GM19467 (cell line): ENCODE measurements at regions not wholly inside any gene's neighbourhood (a gene's known extent, or its start where the extent isn't known, plus 50 kb on each side); places are given as distances from the start of the nearest gene placed in this dataset.

Experiments
- ATAC-seq: cut with Tn5 transposase; IDR thresholded peaks from one replicate; pipeline ENCODE4 v1.9.1; 2021; ENCODE audit warnings: mild to moderate bottlenecking, moderate library complexity; ENCODE audit not compliant: unreplicated experiment

DNA sequence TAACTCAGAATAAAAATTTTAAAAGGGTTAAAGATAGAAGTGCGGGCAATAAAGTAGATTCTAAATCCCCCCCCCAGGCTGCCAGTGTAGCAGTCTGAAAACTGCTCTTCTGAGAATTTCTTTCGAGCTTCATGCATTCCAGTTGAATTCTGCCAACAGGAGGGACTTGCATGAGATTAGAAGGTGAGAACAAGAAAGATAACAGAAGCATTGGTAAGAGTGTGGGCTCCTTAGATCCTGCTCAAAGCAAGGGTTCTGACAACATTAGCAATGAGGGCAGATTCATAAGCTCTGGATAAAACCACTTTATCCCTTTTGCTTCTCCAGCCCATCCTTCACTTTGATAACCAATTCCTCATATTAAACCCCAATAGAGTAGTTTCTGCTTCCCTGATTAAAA, 235.9 kb upstream of the CDH6 start:
- no peak for ATAC-seq

DNA sequence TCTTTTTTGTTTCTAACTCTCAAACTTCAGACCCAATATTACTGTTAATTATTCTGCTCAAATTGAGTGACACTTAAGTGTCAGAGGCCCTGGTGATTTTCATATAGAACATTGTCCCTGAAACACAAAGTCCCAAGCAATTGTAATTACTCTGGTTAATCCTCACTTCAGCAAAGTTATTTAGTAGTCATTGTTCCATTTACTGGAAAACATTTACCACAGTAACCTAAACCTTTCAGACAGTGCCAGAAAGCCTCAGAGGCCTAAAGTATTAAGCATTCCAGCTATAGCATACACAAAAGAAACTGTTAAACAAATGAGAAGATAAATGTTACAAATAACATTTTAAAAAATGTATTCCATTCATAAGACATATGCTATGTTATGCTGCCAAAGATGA, 237.2 kb upstream of the CDH6 start:
- ATAC-seq: no peak

DNA sequence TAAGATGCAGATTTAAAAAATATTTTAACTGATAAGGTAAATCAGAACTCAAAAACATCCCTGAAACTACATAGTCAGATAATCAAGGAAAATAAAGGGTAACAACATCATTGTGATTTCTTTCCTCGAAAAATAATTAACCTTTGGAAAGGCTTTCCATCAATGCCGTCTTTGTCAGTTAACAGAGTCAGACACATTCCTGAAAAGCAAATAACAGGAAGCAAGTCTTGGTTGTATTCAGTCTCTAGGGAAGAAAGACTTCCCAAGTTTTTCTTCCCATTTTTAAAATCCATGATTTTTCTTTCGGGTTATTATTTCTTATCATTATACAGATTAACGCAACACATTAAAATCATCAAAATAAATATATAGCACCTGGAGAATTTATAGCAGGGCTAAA, 256.4 kb upstream of the CDH6 start:
- ATAC-seq: no peak

DNA sequence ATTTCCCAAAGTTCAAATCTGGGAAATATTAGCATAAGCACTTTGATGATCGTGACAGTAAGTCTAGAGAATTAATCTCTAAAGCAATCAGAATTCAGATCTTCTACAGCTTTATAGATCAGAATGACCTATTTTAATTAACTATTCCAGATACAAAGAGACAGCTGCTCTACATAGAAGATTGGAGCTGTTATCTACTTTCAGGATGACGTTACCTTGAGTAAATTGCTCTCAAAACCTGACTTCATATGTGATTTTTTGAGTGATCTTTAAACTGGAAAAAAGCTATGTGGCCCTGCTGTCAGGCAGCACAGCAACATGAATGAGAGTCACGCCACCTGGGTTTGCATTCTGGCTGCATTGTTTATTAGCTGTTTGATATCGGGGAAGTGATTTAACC, 259.9 kb upstream of the CDH6 start:
- ATAC-seq: no peak

DNA sequence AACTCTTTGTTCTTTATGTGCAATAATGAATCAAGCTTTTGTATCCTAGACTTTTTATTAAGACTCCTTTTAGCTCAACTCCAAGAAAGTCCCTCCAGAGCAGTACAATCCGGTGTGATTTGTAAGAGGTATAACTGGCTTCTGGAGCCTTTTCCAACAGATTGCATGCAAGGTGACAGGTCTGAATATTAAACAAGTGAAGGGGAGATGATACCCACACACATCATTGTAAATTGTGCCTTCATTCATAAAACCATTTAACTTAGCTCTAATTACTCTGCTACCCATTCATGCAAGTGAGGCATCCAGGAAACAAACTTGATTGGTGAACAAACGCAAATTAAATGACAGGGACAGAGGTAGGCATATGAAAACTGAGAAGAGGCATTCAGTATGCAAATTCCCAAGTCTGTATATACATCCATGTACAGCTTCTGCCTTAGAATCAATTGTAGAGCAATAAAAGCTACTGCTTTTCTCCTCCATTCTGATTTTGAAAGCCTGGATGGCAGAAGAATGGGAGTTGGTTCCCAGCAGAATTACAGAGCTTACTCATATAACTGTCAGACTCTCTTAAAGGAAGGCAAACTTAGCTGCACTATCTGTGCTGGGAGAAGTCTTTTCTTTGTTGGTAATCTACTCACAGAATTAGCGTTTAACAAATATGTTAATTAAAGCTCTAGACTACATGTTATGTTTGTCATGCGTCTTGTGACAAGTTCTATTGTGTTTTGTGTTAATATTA, 261.0 kb upstream of the CDH6 start:
- no peak for ATAC-seq

DNA sequence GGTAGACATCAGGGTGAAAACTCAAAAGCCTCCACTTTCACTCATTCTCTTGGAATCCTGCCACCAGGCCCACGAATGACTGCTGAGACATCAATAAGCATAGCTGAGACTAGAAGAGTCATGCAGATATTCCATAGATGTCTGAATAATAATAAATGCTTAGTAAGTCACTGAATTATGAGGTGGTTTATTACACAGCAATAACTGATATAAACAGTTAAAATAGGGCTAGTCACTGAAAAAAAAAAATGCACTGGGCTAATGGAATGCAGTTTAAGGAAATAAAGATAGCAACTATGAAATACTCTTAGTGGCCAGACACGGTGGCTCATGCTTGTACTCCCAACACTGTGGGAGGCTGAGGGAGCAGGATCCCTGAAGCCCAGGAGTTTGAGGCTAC, 262.8 kb upstream of the CDH6 start:
- ATAC-seq: no peak

DNA sequence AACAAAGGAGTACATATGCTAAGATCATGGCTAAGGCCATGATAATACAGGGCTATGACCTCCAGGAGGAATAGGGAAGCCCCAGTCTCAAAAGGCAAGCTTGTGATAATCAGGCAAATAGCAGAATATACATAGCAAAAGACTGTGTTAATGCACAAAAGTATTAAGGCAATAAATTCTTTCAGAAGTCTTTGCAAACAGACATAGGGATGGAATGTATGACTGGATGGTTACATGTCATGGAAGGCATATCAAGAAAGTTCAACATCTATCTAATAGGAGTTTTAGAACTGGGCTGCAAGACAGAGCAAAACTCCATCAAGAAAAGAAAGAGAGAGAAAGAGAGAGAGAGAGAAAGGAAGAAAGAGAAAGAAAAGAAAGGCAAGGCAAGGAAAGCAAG, 264.5 kb upstream of the CDH6 start:
- ATAC-seq: no peak

DNA sequence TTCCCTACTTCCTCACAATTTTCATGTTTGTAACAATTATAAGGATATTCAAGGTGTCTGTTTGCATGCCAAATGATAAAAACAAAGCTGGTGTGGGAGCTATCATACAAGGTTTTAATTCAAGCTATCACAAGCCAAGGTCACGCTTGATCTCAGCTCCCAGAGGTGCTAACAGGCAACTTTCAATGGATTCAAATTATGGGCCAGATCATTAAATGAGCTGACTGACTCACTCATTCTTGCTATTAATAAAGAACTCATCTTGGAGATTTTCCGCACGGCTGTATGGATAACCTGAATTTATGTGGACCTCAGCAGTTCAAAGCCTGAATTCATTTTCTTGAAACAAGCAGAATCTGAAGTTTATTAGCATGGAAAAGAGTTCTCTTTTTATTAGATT, 267.3 kb upstream of the CDH6 start:
- no peak for ATAC-seq

DNA sequence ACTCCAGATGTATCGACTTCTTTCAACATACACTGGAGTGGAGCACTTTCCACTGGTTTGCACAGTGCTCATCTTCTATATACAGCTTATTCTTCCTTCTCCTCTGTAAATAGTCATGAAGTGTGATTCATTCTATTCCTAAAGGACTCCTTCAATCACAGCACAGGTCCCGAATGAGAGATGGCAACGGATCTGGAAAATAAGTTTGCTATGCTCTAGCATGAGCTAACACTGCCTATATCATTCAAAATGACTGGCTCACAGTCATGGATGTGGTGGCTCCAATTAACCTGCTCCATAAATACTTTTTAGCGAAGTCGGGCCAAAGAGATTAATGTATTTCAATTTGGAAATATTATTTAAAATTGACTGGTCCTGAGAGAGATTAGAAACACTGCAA, 272.1 kb upstream of the CDH6 start:
- ATAC-seq: no peak

DNA sequence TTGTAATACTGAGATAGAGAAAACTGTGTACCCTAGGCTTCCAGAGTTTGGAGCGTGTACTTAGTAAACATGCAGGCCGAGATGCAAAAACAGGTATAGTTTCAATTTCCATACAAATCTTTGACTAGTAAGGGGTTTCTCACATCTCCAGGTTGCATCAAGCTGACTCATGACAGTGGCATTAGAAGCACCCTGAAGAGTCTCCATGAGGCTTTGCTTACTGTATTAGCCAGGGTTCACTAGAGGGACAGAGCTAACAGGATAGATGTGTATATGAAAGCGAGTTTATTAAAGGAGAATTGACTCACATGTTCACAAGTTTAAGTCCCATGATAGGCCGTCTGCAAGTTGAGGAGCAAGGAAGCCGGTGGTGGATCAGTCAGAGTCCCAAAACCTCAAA, 275.3 kb upstream of the CDH6 start:
- ATAC-seq: no peak

DNA sequence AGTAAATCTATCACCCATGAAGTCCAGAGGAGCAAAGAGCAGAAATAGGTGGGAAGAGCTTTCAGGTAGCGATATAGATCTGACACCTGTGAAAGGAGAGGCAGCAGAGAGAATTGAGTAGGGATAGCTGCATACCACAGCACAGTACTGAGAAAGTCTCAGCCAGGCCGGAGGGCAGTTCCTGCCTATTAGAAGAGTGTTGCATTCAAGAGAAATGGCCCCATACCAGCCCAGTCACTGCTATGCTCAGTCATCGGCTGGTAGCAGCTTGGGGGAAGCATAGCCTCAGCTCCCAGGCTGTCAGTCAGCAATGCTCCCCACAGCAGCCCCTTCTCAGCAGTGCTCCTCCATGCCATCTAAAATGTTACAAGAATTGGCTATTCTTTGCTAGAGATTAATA, 285.1 kb upstream of the CDH6 start:
- no peak for ATAC-seq

DNA sequence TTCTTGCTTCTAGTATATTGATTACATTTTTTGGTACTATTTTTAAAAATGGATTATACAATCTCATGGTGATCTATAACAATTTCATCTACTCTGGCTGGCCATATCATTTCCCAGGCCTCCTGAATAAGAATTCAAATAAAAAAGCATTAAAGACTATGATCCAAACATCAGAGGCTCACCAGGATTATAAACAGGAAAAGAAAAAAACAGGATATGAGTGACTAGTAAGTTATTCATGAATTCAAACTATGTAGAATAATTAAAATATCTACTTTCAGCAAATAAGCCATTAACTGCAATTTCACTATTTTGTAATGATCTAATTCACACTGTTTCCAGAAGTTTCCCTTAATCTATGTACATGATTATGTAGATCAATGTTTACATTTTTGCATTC, 293.1 kb upstream of the CDH6 start:
- no peak for ATAC-seq

DNA sequence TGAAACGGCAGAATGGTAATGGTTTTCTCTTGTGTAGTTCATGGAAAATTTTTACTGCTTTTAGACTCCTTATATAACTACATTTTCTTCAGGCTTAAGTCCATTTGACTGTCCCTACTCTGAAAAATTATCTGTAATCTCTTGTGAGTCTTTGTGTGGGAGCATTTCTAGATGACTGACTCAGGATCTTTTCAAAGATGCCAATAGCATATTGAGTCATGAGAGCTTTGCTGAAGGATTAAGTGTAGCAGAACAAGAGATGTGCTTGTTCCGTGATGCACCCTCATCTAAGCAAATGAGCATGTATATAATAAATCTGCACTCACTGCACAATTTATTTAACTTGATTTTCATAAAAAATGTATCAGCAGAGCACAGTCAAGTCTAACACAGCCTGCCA, 298.7 kb upstream of the CDH6 start:
- ATAC-seq: no peak

DNA sequence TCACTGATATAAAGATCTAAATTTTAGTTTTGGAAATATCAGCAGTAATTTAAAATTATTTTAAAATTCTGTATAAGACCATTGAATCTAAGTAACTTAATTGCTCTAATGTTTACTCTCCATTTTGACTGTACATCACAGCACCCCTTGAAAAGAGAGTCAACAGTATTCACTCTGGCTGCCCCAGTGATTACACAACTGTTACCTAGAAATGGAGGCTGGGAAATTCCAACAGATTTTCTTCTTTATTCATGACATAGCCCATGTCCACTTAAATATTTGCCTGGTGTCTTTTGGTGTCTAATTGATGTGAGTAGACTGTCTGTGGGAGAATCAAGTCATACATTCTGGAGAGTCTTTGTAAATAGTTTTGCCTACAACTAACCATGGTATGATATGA, 301.8 kb upstream of the CDH6 start:
- no peak for ATAC-seq

DNA sequence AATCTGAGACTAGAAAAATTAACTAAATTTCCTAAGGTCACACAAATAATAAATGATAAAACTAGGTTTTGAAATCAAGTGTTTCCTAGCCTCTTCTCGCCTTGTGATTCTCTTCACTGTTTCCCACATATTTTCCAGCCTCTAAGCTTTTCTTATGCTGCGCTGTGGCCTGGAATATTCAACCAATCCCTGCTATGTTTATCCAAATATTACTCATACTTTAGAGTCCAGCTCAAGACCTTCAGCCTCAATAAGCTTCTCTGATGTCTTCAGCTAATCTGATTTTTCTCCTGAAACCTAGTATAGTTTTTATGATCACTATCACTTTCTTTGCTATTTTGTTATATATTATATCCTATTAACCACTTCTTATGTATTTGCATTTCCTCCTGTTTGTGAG, 303.1 kb upstream of the CDH6 start:
- no peak for ATAC-seq

DNA sequence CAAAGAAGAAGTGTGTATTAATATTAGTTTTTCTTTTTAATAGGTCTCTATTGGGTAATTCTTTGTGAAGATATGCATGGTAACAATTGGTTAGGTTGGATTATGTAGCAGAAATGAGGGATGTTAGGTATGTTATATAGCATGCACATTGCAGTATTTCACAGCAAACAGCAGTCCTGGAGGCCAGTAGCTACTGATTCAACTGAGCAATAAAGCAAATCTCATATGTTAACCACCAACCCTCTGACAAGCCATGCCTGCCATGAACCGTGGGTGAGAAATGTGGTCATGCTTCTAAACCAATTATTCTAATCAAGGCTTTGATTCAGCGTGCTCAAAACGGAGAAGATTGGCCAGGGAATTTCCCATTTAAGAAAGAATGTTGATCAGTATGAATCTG, 313.0 kb upstream of the CDH6 start:
- no peak for ATAC-seq

DNA sequence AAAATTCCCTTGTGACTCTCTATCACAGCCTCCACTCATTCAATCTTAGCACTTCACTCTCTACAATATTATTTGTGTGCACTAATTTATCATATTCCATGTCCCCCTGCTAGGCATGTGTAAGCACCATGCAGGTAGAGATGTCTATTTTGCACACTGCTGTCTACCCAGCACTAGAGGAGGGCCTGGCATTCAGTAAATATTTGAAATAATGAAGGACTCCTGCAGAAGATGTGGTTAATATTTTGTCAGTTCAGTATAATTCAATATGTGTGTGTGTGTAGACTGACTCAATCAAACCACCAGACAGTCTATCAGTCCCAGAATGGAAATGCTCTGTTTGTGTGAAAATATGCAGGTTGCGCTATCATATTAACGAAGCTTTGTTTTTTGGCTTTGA, 313.6 kb upstream of the CDH6 start:
- no peak for ATAC-seq

DNA sequence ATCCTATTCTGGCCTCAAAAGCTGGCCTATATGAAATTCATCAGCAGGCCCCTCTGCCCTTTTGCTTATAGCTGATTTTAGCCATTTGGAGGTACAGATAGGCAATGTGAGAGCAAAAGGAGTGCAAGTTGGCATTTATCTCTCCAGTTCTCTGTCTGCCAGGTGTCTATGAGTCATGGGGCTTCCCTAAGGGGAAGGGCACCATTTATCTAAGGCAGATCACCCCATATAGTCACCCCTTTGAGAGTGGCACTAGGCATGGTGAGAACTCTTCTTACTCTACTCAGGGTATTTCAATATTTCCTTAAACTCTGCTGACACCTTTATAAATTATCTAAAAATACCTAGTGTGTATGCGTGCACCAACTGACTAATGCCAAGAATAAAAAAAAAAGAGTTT, 314.7 kb upstream of the CDH6 start:
- no peak for ATAC-seq

DNA sequence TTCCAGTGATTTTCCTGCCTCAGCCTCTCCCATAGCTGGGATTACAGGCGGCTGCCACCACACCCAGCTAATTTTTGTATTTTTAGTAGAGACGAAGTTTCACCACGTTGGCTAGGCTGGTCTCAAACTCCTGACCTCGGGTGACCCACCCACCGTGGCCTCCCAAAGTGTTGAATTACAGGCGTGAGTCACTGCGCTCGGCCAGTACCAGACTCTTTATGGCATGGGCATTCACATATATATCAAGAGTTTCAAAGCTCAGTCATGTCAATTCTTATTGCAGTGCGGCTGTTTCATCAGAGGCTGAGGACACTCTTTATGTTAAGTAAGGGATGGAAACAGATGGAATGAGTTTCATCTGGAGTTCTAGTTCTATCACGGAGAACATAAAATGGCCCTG, 315.2 kb upstream of the CDH6 start:
- no peak for ATAC-seq

DNA sequence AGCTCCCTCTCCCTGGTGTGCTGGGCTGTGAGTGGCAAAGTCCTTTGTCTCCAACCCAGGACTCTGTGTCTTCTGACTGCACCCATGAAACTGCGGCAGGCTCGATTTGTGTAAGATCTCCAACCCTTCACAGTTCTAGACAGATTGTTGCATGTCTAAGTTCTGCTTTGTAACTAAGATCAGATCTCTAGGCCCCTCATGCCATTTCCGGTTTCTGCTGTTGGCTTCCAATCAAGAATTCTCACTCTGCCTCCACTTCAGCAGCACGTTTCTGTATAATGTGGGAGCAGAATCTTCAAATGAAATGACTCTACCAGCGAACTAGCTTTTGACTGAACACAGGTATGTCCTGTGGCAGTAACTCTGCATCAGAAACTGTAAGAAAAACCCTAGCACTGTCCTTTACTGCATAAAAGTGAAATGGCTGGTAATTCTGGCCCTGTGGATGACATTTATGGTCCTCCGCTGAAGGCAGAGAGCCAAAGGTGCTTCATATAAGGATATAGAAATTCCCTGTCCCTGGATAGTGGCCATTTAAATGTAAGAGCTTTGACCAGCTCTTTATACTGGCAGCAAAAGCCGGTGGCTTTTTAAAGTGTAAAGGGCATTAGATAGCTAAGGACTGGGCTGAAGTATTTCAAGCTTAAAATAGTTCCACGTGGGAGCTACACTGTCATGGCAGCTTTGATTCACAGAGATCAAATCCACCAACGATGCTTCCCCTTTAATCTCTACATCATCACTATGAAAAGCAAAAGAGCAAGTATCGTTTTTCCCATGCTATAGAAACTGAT, 319.0 kb upstream of the CDH6 start:
- no peak for ATAC-seq

DNA sequence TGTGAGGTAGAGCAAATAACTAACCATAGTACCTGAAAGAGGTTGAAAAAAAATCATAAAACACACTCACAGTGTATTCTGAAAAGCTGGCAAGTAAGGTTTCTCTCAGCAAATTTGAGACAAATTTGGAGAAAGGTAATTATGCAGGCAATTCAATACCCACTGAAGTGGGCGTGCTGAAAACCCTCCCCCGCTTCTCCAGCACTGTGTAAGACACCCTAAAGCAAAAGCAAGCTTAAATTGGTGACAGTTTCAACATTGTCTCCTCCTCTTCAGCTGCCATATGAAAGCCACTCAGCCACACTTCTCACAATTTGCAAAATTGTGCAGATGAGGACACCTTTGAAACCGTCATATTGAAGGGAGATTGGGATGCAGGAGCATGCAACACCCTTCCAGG, 322.3 kb upstream of the CDH6 start:
- ATAC-seq: no peak

DNA sequence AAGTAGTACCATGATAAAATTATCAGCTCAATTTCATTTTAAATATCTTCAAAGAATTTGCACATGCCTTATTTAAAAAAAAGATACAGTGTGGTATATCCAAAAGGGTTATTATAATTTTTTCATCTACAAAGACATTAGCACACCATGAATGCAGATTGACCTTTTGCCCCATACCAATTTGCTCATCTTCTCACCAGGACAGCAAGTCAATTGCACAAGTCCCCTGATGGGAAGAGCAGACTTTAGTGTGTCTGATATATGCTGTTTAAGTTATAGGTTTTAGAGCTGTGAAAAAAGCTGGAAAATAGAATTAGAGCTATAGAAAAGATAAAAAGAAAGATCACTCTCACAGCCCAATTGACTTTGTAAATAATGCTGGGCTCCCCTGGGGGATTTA, 325.8 kb upstream of the CDH6 start:
- ATAC-seq: no peak

DNA sequence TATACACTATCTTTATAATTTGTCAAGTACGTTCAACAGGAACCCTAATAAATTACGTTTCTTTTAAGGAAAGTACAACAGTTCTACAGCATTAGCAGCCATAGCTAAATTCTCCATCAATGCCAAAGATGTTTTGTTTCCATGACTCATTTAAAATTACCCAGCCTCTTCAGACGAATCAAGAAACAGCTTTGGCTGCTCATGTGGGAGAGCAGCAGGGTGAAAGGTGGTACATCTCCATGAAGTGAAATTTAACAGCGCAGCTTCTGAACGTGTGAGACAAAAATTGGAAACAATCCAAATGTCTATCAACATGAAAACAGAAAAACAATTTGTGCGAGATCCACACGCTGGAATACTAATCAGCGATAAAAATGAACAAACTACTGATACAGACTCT, 327.3 kb upstream of the CDH6 start:
- no peak for ATAC-seq
